DND-41 (cell line): ENCODE measurements at regions not wholly inside any gene's neighbourhood (a gene's known extent, or its start where the extent isn't known, plus 50 kb on each side); places are given as distances from the start of the nearest gene placed in this dataset.

Experiments
- CTCF ChIP-seq: IDR thresholded peaks from 2 replicates; pipeline ENCODE4 v1.5.1; 2012; ENCODE audit warnings: borderline replicate concordance, low read length, moderate library complexity, mild to moderate bottlenecking; ENCODE audit not compliant: poor library complexity, severe bottlenecking; ENCODE audit errors: extremely low read depth
- EZH2 ChIP-seq: IDR thresholded peaks from 3 replicates; pipeline ENCODE4 v1.6.1; 2012; ENCODE audit warnings: borderline replicate concordance, low read depth, mild to moderate bottlenecking, moderate library complexity, low read length, inconsistent platforms; ENCODE audit not compliant: severe bottlenecking

GRCh38 chr4:45841791-45842190, 282.1 kb downstream of the GABRG1 start:
- TF ChIP-seq CTCF (no peak), EZH2 (no peak)
